Mucosa of rectum (tissue), 2 donors: ENCODE measurements at regions not wholly inside any gene's neighbourhood (a gene's known extent, or its start where the extent isn't known, plus 50 kb on each side); places are given as distances from the start of the nearest gene placed in this dataset.

Experiments used
- H3K27ac ChIP-seq, 2 donors: one replicate each; pipeline ENCODE4 v1.7.0; 2013; ENCODE audit warnings: inconsistent platforms in 2 of 2, low read depth in 2 of 2, low read length in 2 of 2
- H3K27me3 ChIP-seq, 2 donors: one replicate each; pipeline ENCODE4 v1.7.0; 2013; ENCODE audit warnings: low read length in 2 of 2; ENCODE audit not compliant: control insufficient read depth in 2 of 2, insufficient read depth in 2 of 2
- H3K36me3 ChIP-seq, 2 donors: one replicate each; pipeline ENCODE4 v1.7.0; 2013; ENCODE audit warnings: low read length in 2 of 2; ENCODE audit not compliant: control insufficient read depth in 2 of 2, insufficient read depth in 2 of 2
- H3K4me1 ChIP-seq, 2 donors: one replicate each; pipeline ENCODE4 v1.7.0; 2013; ENCODE audit warnings: low read length in 2 of 2, mild to moderate bottlenecking in 1 of 2; ENCODE audit not compliant: control insufficient read depth in 2 of 2, insufficient read depth in 2 of 2
- H3K4me3 ChIP-seq, 2 donors: one replicate each; pipeline ENCODE4 v1.7.0; 2013; ENCODE audit warnings: low read length in 2 of 2
- H3K9ac ChIP-seq, 2 donors: one replicate each; pipeline ENCODE4 v1.7.0; 2013; ENCODE audit warnings: low read length in 2 of 2, low read depth in 1 of 2, mild to moderate bottlenecking in 1 of 2
- H3K9me3 ChIP-seq, 2 donors: one replicate each; pipeline ENCODE4 v1.7.0; 2013; ENCODE audit warnings: low read length in 2 of 2; ENCODE audit not compliant: control insufficient read depth in 2 of 2
- donor health status: healthy.
- donor health status: Normal muscosa, but diverticular disease.

DNA sequence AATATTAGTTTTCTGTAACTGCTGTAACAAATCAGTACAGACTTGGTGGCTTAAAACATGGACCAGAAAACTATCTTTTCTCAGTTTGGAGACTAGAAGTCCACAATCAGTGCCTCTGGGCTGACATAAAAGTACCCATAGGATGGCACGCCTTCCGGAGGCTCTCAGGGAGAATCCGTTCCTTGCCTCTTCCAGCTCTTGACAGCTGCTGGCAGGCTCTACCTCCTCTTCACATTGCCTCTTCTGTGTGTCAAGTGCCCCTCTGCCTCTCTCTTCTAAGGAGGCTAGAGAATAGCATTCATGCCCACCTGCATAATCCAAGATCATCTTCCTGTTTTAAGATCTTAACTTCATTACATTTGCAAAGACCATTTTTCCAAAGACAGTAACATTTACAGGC is 1194.2 kb downstream of the EFNB2 start:
- no peaks in the 10 kb centered on the region for H3K36me3 ChIP-seq
- H3K4me1 ChIP-seq = no peaks in the 10 kb centered on the region
- H3K9me3 ChIP-seq = no peaks in the 10 kb centered on the region
- no peak overlapping the region for H3K4me3 ChIP-seq
- H3K27ac ChIP-seq = no peak overlapping the region
- no peaks in the 10 kb centered on the region for H3K27me3 ChIP-seq
- no peak overlapping the region for H3K9ac ChIP-seq

DNA sequence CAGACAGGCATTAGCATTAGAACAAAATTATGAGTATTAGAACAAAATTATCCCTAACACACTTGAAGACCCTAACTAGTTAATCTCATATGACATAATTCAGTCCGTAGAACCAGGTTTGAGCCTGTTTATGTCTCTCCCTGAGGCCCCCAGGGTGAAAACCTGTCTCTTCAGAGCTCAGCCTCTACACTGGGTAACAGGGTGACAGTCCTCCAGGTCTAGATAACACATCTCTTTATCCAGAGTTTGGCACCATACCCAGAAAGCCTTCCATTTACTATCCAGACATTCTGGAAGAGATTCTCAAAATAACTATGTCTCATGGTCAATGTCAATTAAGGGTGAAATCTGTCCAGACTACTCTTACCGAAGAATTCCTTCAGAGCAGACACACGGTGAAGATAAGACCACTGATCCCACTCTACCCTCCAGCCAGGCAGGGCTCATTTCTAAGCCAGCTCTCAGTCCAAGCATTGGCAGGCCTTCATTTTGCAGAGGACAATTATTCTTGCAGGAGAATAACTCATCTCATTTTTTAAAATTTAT is 1195.3 kb downstream of the EFNB2 start:
- H3K27ac ChIP-seq = no peak overlapping the region
- no peaks in the 10 kb centered on the region for H3K4me1 ChIP-seq
- no peak overlapping the region for H3K9ac ChIP-seq
- H3K36me3 ChIP-seq = no peaks in the 10 kb centered on the region
- H3K4me3 ChIP-seq = no peak overlapping the region
- H3K9me3 ChIP-seq = no peaks in the 10 kb centered on the region
- H3K27me3 ChIP-seq = no peaks in the 10 kb centered on the region

DNA sequence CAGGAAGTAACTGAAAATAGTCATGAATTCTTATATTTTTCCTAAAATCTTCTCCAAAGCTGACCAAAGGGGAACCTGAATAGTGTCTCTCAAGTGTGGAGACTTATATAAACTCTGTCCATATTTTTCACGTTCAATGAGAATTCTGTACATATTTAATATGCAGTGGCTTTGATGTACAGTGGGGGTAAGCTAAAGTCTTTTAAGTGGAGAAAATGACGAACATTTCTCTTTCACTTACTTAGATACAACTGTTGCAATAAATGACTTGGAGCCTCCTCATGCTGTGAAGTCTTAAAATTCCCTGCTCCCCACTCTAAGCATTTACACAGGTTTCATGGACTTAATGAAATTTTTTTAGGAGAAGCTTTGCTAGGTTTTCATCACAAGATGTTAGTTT is 1196.7 kb downstream of the EFNB2 start:
- H3K9ac ChIP-seq = no peak overlapping the region
- no peaks in the 10 kb centered on the region for H3K4me1 ChIP-seq
- H3K27ac ChIP-seq = no peak overlapping the region
- H3K36me3 ChIP-seq = no peaks in the 10 kb centered on the region
- H3K4me3 ChIP-seq = no peak overlapping the region
- no peaks in the 10 kb centered on the region for H3K27me3 ChIP-seq
- H3K9me3 ChIP-seq = no peaks in the 10 kb centered on the region

DNA sequence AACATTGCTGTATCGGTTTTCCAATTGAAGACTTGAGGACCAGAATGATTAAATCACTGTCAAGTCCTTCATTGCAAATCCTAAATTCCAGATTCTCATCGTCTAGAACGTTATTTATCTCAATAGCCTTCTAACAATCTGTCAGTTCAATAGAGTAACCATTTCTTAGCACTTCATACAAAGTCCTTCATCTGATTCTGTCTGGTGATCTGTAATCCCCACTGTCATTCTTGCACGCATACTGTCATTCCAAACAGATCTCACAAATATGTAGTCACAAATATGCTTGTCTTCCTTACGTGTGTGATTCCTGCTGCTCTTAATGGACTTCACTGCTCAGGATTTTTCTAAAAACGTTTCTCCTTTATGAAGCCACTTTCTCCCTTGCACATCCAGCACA is 1197.5 kb downstream of the EFNB2 start:
- H3K36me3 ChIP-seq = no peaks in the 10 kb centered on the region
- H3K27me3 ChIP-seq = no peaks in the 10 kb centered on the region
- H3K4me3 ChIP-seq = no peak overlapping the region
- H3K27ac ChIP-seq = no peak overlapping the region
- no peaks in the 10 kb centered on the region for H3K4me1 ChIP-seq
- H3K9me3 ChIP-seq = no peaks in the 10 kb centered on the region
- H3K9ac ChIP-seq = no peak overlapping the region

DNA sequence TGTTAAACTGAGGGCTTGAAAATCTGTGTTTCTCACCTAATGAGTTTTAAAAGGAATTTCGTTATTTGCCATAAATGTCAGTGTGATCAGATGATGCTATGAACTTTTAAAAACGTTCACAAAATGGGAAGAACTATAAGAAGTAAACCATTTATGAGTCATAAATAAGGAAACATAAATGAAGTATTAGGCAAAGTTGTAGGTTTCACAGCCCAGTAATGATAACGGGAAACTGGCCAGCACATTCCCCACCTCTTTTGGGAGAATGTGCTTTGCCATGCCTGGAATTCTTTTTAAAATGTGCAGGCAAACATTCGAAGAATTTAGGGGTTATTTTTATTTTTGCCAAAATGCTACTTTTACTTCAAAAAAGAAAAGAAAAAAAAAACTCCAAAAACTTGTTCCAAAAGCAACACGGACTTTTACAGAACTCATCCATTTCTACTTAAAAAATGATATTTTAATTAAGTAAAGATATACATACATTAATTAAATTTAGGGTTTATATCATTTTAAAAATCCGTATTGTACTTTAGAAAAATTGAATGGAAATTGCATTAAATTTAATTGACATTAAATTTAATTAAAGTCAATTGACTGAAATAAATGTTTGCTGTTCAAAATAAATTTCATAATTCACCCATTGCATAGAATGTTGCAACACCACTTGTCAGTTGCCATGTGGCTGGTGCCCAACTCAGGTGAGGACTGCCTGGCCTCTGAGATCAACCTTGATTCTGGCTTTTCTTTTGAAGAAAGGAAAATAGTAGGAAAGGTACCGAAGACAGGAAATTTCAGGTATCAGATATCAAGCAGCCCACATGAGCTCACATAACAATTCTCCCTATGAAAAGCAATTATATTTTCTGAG is 1198.5 kb downstream of the EFNB2 start:
- Histone ChIP-seq H3K4me1 (no peaks in the 10 kb centered on the region), H3K4me3 (no peak overlapping the region), H3K27me3 (no peaks in the 10 kb centered on the region), H3K9me3 (no peaks in the 10 kb centered on the region), H3K36me3 (no peaks in the 10 kb centered on the region), H3K9ac (no peak overlapping the region), H3K27ac (no peak overlapping the region)

DNA sequence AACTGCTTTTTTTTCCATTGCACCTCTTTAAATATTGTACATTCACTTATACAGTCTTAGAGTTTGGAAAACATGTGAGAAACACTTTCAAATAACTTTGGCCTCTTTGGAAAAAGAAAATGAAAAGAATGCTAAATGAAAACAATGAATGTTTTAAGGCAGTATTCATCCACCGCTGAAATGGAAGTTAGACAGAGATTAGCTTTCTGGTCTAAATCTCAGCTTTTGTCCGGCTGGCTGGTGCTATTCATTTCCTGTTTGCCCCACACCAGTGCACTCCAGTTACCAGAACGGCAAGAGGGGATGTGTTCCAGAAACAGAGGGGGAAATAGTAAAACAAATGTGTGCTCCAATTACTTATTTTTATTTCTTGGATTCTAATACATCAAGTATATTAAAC is 1201.3 kb downstream of the EFNB2 start:
- H3K9me3 ChIP-seq = no peaks in the 10 kb centered on the region
- no peaks in the 10 kb centered on the region for H3K36me3 ChIP-seq
- no peaks in the 10 kb centered on the region for H3K4me1 ChIP-seq
- H3K27me3 ChIP-seq = no peaks in the 10 kb centered on the region
- H3K9ac ChIP-seq = no peak overlapping the region
- H3K27ac ChIP-seq = no peak overlapping the region
- H3K4me3 ChIP-seq = no peak overlapping the region

DNA sequence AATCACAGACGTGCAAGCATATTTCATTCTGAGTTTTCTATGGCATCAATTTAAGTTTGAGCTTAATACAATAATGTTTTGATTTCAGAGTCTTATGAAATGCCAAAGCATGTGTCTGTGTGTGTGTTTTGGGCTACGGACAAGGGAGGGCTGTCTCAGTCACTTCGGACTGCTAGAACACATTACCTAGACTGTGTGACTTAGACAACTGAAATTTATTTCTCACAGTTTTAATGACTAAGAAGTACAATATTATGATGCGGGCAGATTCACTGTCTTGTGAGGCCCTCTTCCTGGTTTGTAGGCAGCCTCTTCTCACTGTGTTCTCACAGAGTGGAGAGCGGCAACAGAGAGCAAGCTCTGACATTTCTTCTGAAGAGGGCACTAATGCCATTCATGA is 1202.0 kb downstream of the EFNB2 start:
- no peaks in the 10 kb centered on the region for H3K36me3 ChIP-seq
- H3K27ac ChIP-seq = no peak overlapping the region
- no peak overlapping the region for H3K9ac ChIP-seq
- no peaks in the 10 kb centered on the region for H3K9me3 ChIP-seq
- H3K4me1 ChIP-seq = no peaks in the 10 kb centered on the region
- no peak overlapping the region for H3K4me3 ChIP-seq
- no peaks in the 10 kb centered on the region for H3K27me3 ChIP-seq

DNA sequence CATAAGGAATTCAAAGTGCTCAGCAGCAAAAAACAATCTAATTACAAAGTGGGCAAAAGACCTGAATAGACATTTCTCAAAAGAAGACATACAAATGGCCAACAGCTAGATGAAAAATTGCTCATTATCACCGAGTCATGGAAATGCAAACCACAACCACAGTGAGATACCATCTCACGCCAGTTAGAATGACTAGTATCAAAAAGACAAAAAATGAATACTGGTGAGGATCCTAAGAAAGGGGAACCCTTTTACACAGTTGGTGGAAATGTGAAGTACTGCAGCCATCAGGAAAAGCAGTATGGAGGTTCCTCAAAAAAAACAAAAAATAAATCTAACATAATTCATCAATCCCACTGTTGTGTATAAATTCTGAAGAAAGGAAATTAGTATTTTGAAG is 1206.1 kb downstream of the EFNB2 start:
- no peak overlapping the region for H3K9ac ChIP-seq
- no peaks in the 10 kb centered on the region for H3K36me3 ChIP-seq
- no peaks in the 10 kb centered on the region for H3K9me3 ChIP-seq
- no peak overlapping the region for H3K27ac ChIP-seq
- no peaks in the 10 kb centered on the region for H3K27me3 ChIP-seq
- no peak overlapping the region for H3K4me3 ChIP-seq
- no peaks in the 10 kb centered on the region for H3K4me1 ChIP-seq

DNA sequence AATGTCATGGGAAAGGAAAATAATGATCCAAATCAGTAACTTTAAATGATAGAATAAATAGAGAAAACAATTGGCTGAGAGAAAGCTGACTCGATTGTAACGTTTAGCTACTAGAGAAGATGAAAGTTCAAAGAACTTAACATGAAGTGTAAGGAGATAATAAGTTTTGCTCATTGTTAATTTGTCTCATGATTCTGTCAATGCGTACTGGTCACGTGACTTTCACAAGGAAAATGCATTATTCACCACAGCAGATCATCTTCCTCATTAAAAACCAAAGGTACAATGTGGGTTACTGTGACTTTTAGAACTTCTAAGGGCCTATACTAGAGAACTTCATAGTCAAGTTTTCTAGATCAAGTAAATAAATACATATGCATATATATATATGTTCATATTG is 1207.2 kb downstream of the EFNB2 start:
- H3K36me3 ChIP-seq = no peaks in the 10 kb centered on the region
- no peaks in the 10 kb centered on the region for H3K27me3 ChIP-seq
- H3K4me3 ChIP-seq = no peak overlapping the region
- H3K9ac ChIP-seq = no peak overlapping the region
- no peak overlapping the region for H3K27ac ChIP-seq
- no peaks in the 10 kb centered on the region for H3K4me1 ChIP-seq
- H3K9me3 ChIP-seq = no peaks in the 10 kb centered on the region

DNA sequence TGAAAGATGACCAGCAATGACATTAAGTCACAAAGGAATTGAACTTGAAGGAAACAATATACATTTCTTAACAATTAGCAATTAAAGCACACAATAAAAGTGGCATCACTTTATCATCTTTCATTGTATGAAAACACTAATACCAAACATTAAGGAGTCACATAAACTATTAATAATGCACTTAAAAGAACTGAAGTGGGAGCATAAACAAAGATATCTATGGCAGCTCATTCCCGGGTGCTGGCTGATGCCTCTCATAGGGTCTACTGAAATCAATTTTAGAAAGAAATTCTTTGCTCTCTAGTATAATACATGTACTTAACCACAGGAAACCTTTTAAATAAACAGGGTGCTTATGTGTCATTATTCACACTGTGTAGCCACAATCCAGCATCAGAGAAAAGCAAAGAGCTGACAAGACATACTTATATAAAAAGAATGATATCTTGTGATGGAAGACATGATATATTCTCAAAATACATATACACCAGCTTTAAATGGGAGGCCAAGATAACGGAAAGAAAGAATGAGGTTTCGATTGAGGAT is 1207.8 kb downstream of the EFNB2 start:
- Histone ChIP-seq H3K9ac (no peak overlapping the region), H3K27ac (no peak overlapping the region), H3K27me3 (no peaks in the 10 kb centered on the region), H3K4me3 (no peak overlapping the region), H3K4me1 (no peaks in the 10 kb centered on the region), H3K9me3 (no peaks in the 10 kb centered on the region), H3K36me3 (no peaks in the 10 kb centered on the region)
